ENCODE measurements at regions not wholly inside any gene's neighbourhood (a gene's known extent, or its start where the extent isn't known, plus 50 kb on each side); places are given as distances from the start of the nearest gene placed in this dataset.

DNA sequence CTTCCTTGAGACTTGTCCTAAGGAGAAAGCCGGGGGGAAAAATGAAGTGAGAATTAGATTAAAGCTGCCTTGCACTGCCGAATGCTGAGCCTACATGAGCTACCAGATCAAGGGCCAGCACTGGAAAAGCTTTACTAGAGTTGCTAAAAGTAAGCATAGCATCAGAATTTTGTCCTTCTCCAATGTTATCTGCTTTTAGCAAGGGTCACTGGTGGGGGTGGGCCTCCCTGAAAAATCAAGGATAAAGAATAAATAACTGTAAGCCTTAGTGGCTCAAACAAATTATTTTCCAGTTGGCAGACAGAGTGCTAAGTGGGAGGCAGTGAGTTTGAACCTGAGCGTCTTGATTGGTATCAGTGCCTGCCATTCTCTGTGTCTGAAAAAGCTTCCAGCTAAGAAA, 310.5 kb upstream of the PITX2 start:
- TF ChIP-seq SRF (IDR thresholded peaks at IDR 0.05; ENCODE audit: low read depth, low read length): no peak
- no peak for TF ChIP-seq EP300 (IDR thresholded peaks at IDR 0.05; ENCODE audit: borderline replicate concordance in 1 of 2, low read depth in 2 of 2, low read length in 2 of 2)
- TF ChIP-seq, protein P1, sequence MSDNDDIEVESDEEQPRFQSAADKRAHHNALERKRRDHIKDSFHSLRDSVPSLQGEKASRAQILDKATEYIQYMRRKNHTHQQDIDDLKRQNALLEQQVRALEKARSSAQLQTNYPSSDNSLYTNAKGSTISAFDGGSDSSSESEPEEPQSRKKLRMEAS (IDR thresholded peaks at IDR 0.05): no peak
- TF ChIP-seq, protein P2, sequence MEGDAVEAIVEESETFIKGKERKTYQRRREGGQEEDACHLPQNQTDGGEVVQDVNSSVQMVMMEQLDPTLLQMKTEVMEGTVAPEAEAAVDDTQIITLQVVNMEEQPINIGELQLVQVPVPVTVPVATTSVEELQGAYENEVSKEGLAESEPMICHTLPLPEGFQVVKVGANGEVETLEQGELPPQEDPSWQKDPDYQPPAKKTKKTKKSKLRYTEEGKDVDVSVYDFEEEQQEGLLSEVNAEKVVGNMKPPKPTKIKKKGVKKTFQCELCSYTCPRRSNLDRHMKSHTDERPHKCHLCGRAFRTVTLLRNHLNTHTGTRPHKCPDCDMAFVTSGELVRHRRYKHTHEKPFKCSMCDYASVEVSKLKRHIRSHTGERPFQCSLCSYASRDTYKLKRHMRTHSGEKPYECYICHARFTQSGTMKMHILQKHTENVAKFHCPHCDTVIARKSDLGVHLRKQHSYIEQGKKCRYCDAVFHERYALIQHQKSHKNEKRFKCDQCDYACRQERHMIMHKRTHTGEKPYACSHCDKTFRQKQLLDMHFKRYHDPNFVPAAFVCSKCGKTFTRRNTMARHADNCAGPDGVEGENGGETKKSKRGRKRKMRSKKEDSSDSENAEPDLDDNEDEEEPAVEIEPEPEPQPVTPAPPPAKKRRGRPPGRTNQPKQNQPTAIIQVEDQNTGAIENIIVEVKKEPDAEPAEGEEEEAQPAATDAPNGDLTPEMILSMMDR (IDR thresholded peaks at IDR 0.05; ENCODE audit: control extremely low read depth in 1 of 3, insufficient read depth in 1 of 3, low read depth in 1 of 3, low read length in 3 of 3): no peak
